PC-9 (cell line): ENCODE measurements at regions not wholly inside any gene's neighbourhood (a gene's known extent, or its start where the extent isn't known, plus 50 kb on each side); places are given as distances from the start of the nearest gene placed in this dataset.

ENCODE experiments used
- BruUV-seq: library from RNA; stranded (reverse); fragments of 400-500 nt; replicated peaks from 2 replicates; lab custom pipeline; 2021; lab: Mats Ljungman, UMichigan
- CTCF ChIA-PET: fragments of 300-600 bp; sonication (Branson Sonifier 250); formaldehyde crosslinking; loops from one replicate; lab custom pipeline; 2022; ENCODE audit warnings: antibody characterized with exemption; lab: Charles Lee
- POLR2A ChIA-PET: fragments of 300-600 bp; sonication (Branson Sonifier 250); formaldehyde crosslinking; loops from one replicate; lab custom pipeline; 2022; ENCODE audit warnings: antibody characterized with exemption; ENCODE audit not compliant: unreplicated experiment; lab: Charles Lee
- DNase-seq, 2 experiments: peaks; one replicate each; pipeline versions ENCODE4 v3.0.0 to v3.0.0-alpha.2; 2015 to 2022; ENCODE audit warnings: mixed read lengths in 1 of 2
- H2AFZ ChIP-seq: fragments of 200-600 bp; sonication (generic); 2 replicates; pipeline ENCODE4 v1.8.1; 2017; ENCODE audit warnings: antibody characterized with exemption
- H3F3A ChIP-seq: fragments of 200-600 bp; sonication (generic); 2 replicates; pipeline ENCODE4 v1.8.1; 2017; ENCODE audit warnings: antibody characterized with exemption, mild to moderate bottlenecking, low read depth; ENCODE audit not compliant: insufficient read depth
- H3K27ac ChIP-seq: fragments of 200-600 bp; sonication (generic); 2 replicates; pipeline ENCODE4 v1.6.1; 2016; ENCODE audit warnings: mixed run types
- H3K27me3 ChIP-seq: fragments of 200-600 bp; sonication (generic); 2 replicates; pipeline ENCODE4 v1.6.1; 2016; ENCODE audit warnings: low read depth, mixed run types; ENCODE audit not compliant: insufficient read depth
- H3K36me3 ChIP-seq: fragments of 200-600 bp; sonication (generic); 2 replicates; pipeline ENCODE4 v1.6.1; 2016; ENCODE audit warnings: low read depth, mixed run types
- H3K4me1 ChIP-seq: fragments of 200-600 bp; sonication (generic); replicated peaks from 2 replicates; pipeline ENCODE4 v1.6.1; 2016; ENCODE audit warnings: mixed run types; ENCODE audit not compliant: insufficient read depth
- H3K4me2 ChIP-seq: fragments of 200-600 bp; sonication (generic); 2 replicates; pipeline ENCODE4 v1.6.1; 2017; ENCODE audit warnings: mixed run types
- H3K4me3 ChIP-seq: fragments of 200-600 bp; sonication (generic); 2 replicates; pipeline ENCODE4 v1.6.1; 2016; ENCODE audit warnings: mixed run types
- H3K79me2 ChIP-seq: fragments of 200-600 bp; sonication (generic); 2 replicates; pipeline ENCODE4 v1.6.1; 2017; ENCODE audit warnings: low read depth, mixed run types
- H3K9me2 ChIP-seq: fragments of 200-600 bp; sonication (generic); 2 replicates; pipeline ENCODE4 v1.8.1; 2017; ENCODE audit warnings: mild to moderate bottlenecking; ENCODE audit not compliant: insufficient read depth
- H3K9me3 ChIP-seq: fragments of 200-600 bp; sonication (generic); 2 replicates; pipeline ENCODE4 v1.8.1; 2016; ENCODE audit warnings: low read depth; ENCODE audit not compliant: insufficient read depth
- H4K20me1 ChIP-seq: fragments of 200-600 bp; sonication (generic); 2 replicates; pipeline ENCODE4 v1.8.1; 2017; ENCODE audit not compliant: insufficient read depth
- CTCF ChIP-seq: fragments of 200-600 bp; sonication (generic); conservative IDR thresholded peaks from 2 replicates; pipeline ENCODE4 v1.6.1; 2017; ENCODE audit warnings: mixed run types, antibody characterized with exemption, mild to moderate bottlenecking, moderate library complexity
- EZH2 ChIP-seq: fragments of 200-600 bp; sonication (generic); IDR thresholded peaks from 2 replicates; pipeline ENCODE4 v1.8.0; 2017; ENCODE audit warnings: antibody characterized with exemption, low read depth
- intact Hi-C: fragments of 100-400 bp; cut with micrococcal nuclease; formaldehyde crosslinking; loops from one replicate; pipeline ENCODE4 v1.10.0; 2022; ENCODE audit not compliant: unreplicated experiment

- TF ChIP-seq EZH2 (no peak), CTCF (no peak)
- no peak for DNase-seq
- CTCF ChIA-PET = no interaction called here
- Histone ChIP-seq H3K79me2 (no peaks in the 10 kb centered on the region), H3K4me2 (no peak overlapping the region), H3K27ac (no peak overlapping the region), H3F3A (no peaks in the 10 kb centered on the region), H3K4me1 (peaks cover 8% of the 10 kb centered on the region), H3K27me3 (no peaks in the 10 kb centered on the region), H3K9me3 (no peaks in the 10 kb centered on the region), H3K4me3 (no peak overlapping the region), H4K20me1 (no peaks in the 10 kb centered on the region), H2AFZ (no peak overlapping the region), H3K9me2 (no peaks in the 10 kb centered on the region), H3K36me3 (no peaks in the 10 kb centered on the region)
- intact Hi-C loops = no loop called here
- POLR2A ChIA-PET = no interaction called here
- no TSS peak for BruUV-seq
Observed at GRCh38 chr6:6911391-6911790, 196.4 kb upstream of the RREB1 start.

GRCh38 chr6:6912817-6913744 is 194.7 kb upstream of the RREB1 start:
- Histone ChIP-seq H3K4me1 (no peaks in the 10 kb centered on the region), H3K9me2 (no peaks in the 10 kb centered on the region), H3K27ac (no peak overlapping the region), H3K79me2 (no peaks in the 10 kb centered on the region), H2AFZ (no peak overlapping the region), H4K20me1 (no peaks in the 10 kb centered on the region), H3F3A (no peaks in the 10 kb centered on the region), H3K27me3 (no peaks in the 10 kb centered on the region), H3K4me2 (no peak overlapping the region), H3K9me3 (no peaks in the 10 kb centered on the region), H3K36me3 (no peaks in the 10 kb centered on the region), H3K4me3 (no peak overlapping the region)
- no TSS peak for BruUV-seq
- ChIA-PET CTCF (no interaction called here), POLR2A (no interaction called here)
- TF ChIP-seq EZH2 (no peak), CTCF (no peak)
- intact Hi-C loops = no loop called here
- DNase-seq = no peak

GRCh38 chr6:6915219-6915618 is 192.5 kb upstream of the RREB1 start:
- intact Hi-C loops = no loop called here
- no TSS peak for BruUV-seq
- ChIA-PET CTCF (no interaction called here), POLR2A (no interaction called here)
- Histone ChIP-seq H3K36me3 (no peaks in the 10 kb centered on the region), H3K4me2 (no peak overlapping the region), H3K4me3 (no peak overlapping the region), H3F3A (no peaks in the 10 kb centered on the region), H3K9me2 (no peaks in the 10 kb centered on the region), H2AFZ (no peak overlapping the region), H3K79me2 (no peaks in the 10 kb centered on the region), H4K20me1 (no peaks in the 10 kb centered on the region), H3K27ac (no peak overlapping the region), H3K4me1 (no peaks in the 10 kb centered on the region), H3K27me3 (no peaks in the 10 kb centered on the region), H3K9me3 (no peaks in the 10 kb centered on the region)
- DNase-seq = no peak
- TF ChIP-seq CTCF = no peak
- no peak for TF ChIP-seq EZH2
